Gastroesophageal sphincter (tissue), 3 donors: ENCODE measurements at regions not wholly inside any gene's neighbourhood (a gene's known extent, or its start where the extent isn't known, plus 50 kb on each side); places are given as distances from the start of the nearest gene placed in this dataset.

Experiments used
- CTCF ChIP-seq, 4 experiments: fragments of 200-600 bp in 2 of 4; fragments of 450-650 bp in 2 of 4; sonication (generic) in 1 of 4; IDR thresholded peaks; one replicate each; pipeline ENCODE4 v1.5.1; 2017 to 2019; ENCODE audit warnings: antibody characterized with exemption in 4 of 4, mild to moderate bottlenecking in 2 of 4, moderate library complexity in 2 of 4
- EP300 ChIP-seq: sonication (generic); formaldehyde crosslinking; IDR thresholded peaks from one replicate; pipeline ENCODE4 v1.6.1; 2017; ENCODE audit warnings: antibody characterized with exemption, mild to moderate bottlenecking
- POLR2A ChIP-seq, 2 donors: fragments of 450-650 bp; IDR thresholded peaks; one replicate each; pipeline ENCODE4 v1.6.1; 2017; ENCODE audit warnings: antibody characterized with exemption in 2 of 2, mild to moderate bottlenecking in 2 of 2, moderate library complexity in 1 of 2
- POLR2AphosphoS5 ChIP-seq: sonication (generic); formaldehyde crosslinking; IDR thresholded peaks from one replicate; pipeline ENCODE4 v1.6.1; 2017; ENCODE audit warnings: antibody characterized with exemption

- TF ChIP-seq CTCF (IDR thresholded peaks at IDR 0.05) (no peak), POLR2A (IDR thresholded peaks at IDR 0.05) (no peak), POLR2AphosphoS5 (no peak), EP300 (no peak)
Measured at GRCh38 chr16:79417601-79418008, 182.9 kb downstream of the MAF start.
